Astrocyte (in vitro differentiated cells and primary cell): ENCODE measurements at regions not wholly inside any gene's neighbourhood (a gene's known extent, or its start where the extent isn't known, plus 50 kb on each side); places are given as distances from the start of the nearest gene placed in this dataset.

Source experiments
- DNase-seq: peaks from one replicate; pipeline ENCODE4 v3.0.0-alpha.2; 2010; ENCODE audit warnings: low read depth
- FAIRE-seq: peaks from 2 replicates; lab custom pipeline; 2011; peaks lifted over from hg19 to GRCh38; lab: Jason Lieb, UNC
- H2AFZ ChIP-seq: 2 replicates; pipeline ENCODE4 v1.6.0; 2012; ENCODE audit warnings: low read depth, low read length, inconsistent platforms
- H3K27ac ChIP-seq: 2 replicates; pipeline ENCODE4 v1.5.1; 2011; ENCODE audit warnings: low read depth, low read length, inconsistent platforms
- H3K27me3 ChIP-seq: 2 replicates; pipeline ENCODE4 v1.6.0; 2011; ENCODE audit warnings: low read length, inconsistent platforms; ENCODE audit not compliant: insufficient read depth
- H3K36me3 ChIP-seq: 2 replicates; pipeline ENCODE4 v1.5.1; 2011; ENCODE audit warnings: low read length, inconsistent platforms; ENCODE audit not compliant: insufficient read depth
- H3K4me1 ChIP-seq: 2 replicates; pipeline ENCODE4 v1.5.1; 2011; ENCODE audit warnings: low read length, inconsistent platforms; ENCODE audit not compliant: insufficient read depth
- H3K4me2 ChIP-seq: 2 replicates; pipeline ENCODE4 v1.6.0; 2012; ENCODE audit warnings: low read length, inconsistent platforms
- H3K4me3 ChIP-seq: 2 replicates; pipeline ENCODE4 v1.5.1; 2011; ENCODE audit warnings: low read depth, mild to moderate bottlenecking, low read length, inconsistent platforms; ENCODE audit not compliant: insufficient read depth
- H3K79me2 ChIP-seq: 2 replicates; pipeline ENCODE4 v1.6.0; 2012; ENCODE audit warnings: mild to moderate bottlenecking, low read length, inconsistent platforms; ENCODE audit not compliant: insufficient read depth
- H3K9ac ChIP-seq: 2 replicates; pipeline ENCODE4 v1.6.0; 2012; ENCODE audit warnings: mild to moderate bottlenecking, low read length, inconsistent platforms
- H3K9me3 ChIP-seq: 2 replicates; pipeline ENCODE4 v1.5.1; 2012; ENCODE audit warnings: low read depth, mild to moderate bottlenecking, low read length, inconsistent platforms; ENCODE audit not compliant: insufficient read depth
- H4K20me1 ChIP-seq: 2 replicates; pipeline ENCODE4 v1.6.0; 2012; ENCODE audit warnings: low read length, inconsistent platforms; ENCODE audit not compliant: insufficient read depth
- H3K27ac Mint-ChIP-seq: one replicate; pipeline ENCODE4 v1.8.0; 2021; ENCODE audit warnings: mild to moderate bottlenecking, mixed read lengths; ENCODE audit not compliant: unreplicated experiment
- H3K27me3 Mint-ChIP-seq: one replicate; pipeline ENCODE4 v1.8.0; 2021; ENCODE audit warnings: low read depth, mixed read lengths; ENCODE audit not compliant: unreplicated experiment
- H3K36me3 Mint-ChIP-seq: one replicate; pipeline ENCODE4 v1.8.0; 2021; ENCODE audit warnings: low read depth, mixed read lengths; ENCODE audit not compliant: unreplicated experiment
- H3K4me1 Mint-ChIP-seq: one replicate; pipeline ENCODE4 v1.8.0; 2021; ENCODE audit warnings: low read depth, mixed read lengths; ENCODE audit not compliant: unreplicated experiment
- H3K4me3 Mint-ChIP-seq: one replicate; pipeline ENCODE4 v1.8.0; 2021; ENCODE audit warnings: mild to moderate bottlenecking, moderate library complexity, mixed read lengths; ENCODE audit not compliant: unreplicated experiment
- H3K9me3 Mint-ChIP-seq: one replicate; pipeline ENCODE4 v1.8.0; 2021; ENCODE audit warnings: mild to moderate bottlenecking, mixed read lengths; ENCODE audit not compliant: unreplicated experiment
- EZH2 ChIP-seq: IDR thresholded peaks from 2 replicates; pipeline ENCODE4 v1.6.1; 2012; ENCODE audit warnings: mild to moderate bottlenecking, low read length, inconsistent platforms; ENCODE audit not compliant: insufficient read depth
- TF ChIP-seq, protein P1 (sequence below): IDR thresholded peaks from 2 replicates; pipeline ENCODE4 v1.5.1; 2011; ENCODE audit warnings: low read depth, mild to moderate bottlenecking, inconsistent platforms, low read length, moderate library complexity; ENCODE audit not compliant: insufficient read depth

DNA sequence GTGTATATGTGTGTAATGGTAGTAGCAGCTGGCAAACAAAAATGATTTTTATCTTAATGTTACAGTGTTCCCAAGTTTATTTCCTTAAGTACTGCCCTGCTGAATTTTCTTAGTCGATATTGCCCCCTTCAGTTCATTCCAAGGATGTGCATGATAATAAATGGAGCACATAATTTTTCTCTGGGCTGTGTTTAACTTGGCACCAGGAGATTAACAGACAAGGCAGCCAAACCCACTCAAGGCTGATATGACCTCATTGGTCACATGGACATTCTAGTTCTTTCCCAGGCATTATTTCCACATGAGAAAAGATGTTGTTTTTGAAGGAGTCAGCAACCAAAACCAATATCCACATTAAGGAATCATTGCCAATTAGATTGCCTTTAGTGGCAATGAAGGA is 61.8 kb downstream of the COX7C start:
- DNase-seq (peak; percentile 93), FAIRE-seq (peak; percentile 70)
- no peak overlapping the region for H3K4me2 ChIP-seq
- Mint-ChIP-seq H3K36me3 (no peaks in the 10 kb centered on the region), H3K27me3 (no peaks in the 10 kb centered on the region), H3K27ac (peak overlapping the region; percentile 76), H3K9me3 (no peaks in the 10 kb centered on the region), H3K4me3 (no peak overlapping the region), H3K4me1 (peaks cover 7% of the 10 kb centered on the region)
- peaks cover 7% of the 10 kb centered on the region for H3K4me1 ChIP-seq
- no peaks in the 10 kb centered on the region for H3K27me3 ChIP-seq
- peak overlapping the region; percentile 65 for H3K27ac ChIP-seq
- H3K9ac ChIP-seq = peak overlapping the region; percentile 25
- H3K36me3 ChIP-seq = no peaks in the 10 kb centered on the region
- no peaks in the 10 kb centered on the region for H3K9me3 ChIP-seq
- H3K4me3 ChIP-seq = no peak overlapping the region
- TF ChIP-seq, protein P1, sequence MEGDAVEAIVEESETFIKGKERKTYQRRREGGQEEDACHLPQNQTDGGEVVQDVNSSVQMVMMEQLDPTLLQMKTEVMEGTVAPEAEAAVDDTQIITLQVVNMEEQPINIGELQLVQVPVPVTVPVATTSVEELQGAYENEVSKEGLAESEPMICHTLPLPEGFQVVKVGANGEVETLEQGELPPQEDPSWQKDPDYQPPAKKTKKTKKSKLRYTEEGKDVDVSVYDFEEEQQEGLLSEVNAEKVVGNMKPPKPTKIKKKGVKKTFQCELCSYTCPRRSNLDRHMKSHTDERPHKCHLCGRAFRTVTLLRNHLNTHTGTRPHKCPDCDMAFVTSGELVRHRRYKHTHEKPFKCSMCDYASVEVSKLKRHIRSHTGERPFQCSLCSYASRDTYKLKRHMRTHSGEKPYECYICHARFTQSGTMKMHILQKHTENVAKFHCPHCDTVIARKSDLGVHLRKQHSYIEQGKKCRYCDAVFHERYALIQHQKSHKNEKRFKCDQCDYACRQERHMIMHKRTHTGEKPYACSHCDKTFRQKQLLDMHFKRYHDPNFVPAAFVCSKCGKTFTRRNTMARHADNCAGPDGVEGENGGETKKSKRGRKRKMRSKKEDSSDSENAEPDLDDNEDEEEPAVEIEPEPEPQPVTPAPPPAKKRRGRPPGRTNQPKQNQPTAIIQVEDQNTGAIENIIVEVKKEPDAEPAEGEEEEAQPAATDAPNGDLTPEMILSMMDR = peak; percentile 67
- TF ChIP-seq EZH2 = no peak
- H2AFZ ChIP-seq = no peak overlapping the region
- no peaks in the 10 kb centered on the region for H4K20me1 ChIP-seq
- no peaks in the 10 kb centered on the region for H3K79me2 ChIP-seq

DNA sequence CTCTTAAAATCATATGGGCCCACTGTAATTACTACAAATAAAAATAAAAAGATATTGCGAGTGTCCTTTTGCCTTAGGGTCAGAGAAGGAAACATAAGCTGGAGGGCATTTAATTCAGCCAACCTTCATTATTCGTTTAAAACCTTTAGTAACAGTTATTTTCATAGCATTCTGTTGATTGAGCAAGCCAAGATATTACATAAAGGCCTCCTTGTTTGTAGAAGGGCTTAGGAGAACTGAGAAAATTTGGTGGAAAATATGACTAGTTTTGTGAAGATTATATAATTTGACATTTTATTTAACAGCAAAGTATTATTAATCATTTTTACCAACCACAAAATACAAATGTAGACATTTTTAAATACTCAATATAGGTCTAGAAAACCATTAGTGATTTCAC is 62.2 kb downstream of the COX7C start:
- DNase-seq (no peak), FAIRE-seq (no peak)
- peaks cover 9% of the 10 kb centered on the region for H3K4me1 Mint-ChIP-seq
- no peaks in the 10 kb centered on the region for H3K36me3 Mint-ChIP-seq
- H3K4me3 ChIP-seq = no peak overlapping the region
- no peaks in the 10 kb centered on the region for H3K36me3 ChIP-seq
- no peak overlapping the region for H2AFZ ChIP-seq
- H3K4me2 ChIP-seq = no peak overlapping the region
- H3K9ac ChIP-seq = peak overlapping the region; percentile 25
- no peaks in the 10 kb centered on the region for H3K9me3 Mint-ChIP-seq
- peak overlapping the region; percentile 65 for H3K27ac ChIP-seq
- no peaks in the 10 kb centered on the region for H4K20me1 ChIP-seq
- H3K27me3 Mint-ChIP-seq = no peaks in the 10 kb centered on the region
- peaks cover 7% of the 10 kb centered on the region for H3K4me1 ChIP-seq
- H3K9me3 ChIP-seq = no peaks in the 10 kb centered on the region
- no peak overlapping the region for H3K4me3 Mint-ChIP-seq
- no peaks in the 10 kb centered on the region for H3K27me3 ChIP-seq
- H3K27ac Mint-ChIP-seq = peak overlapping the region; percentile 76
- H3K79me2 ChIP-seq = no peaks in the 10 kb centered on the region
- TF ChIP-seq EZH2 = no peak
- TF ChIP-seq, protein P1 = no peak

DNA sequence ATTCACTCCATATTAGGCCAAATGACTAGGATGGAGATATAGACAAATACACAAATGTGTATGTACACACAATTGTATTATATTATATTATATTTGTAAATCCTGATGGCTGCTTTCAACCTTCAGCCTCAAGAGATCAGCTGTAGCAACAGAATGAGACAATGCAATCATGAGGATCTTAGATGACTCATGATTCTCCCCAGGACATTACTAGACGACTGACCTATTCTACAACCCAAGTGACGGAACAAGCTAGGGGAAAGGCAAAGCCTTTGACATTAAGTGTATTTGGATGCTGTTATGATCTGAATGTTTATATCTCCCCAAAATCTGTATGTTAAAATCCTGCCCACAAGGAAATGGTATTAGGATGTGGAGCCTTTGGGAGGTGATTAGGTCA is 66.5 kb downstream of the COX7C start:
- H3K27me3 ChIP-seq = no peaks in the 10 kb centered on the region
- H3K36me3 Mint-ChIP-seq = no peaks in the 10 kb centered on the region
- no peak overlapping the region for H3K4me2 ChIP-seq
- FAIRE-seq (no peak), DNase-seq (peak; percentile 23)
- no peaks in the 10 kb centered on the region for H3K36me3 ChIP-seq
- H3K9me3 Mint-ChIP-seq = no peaks in the 10 kb centered on the region
- no peak overlapping the region for H2AFZ ChIP-seq
- H3K4me3 ChIP-seq = no peak overlapping the region
- no peak overlapping the region for H3K4me3 Mint-ChIP-seq
- H3K9ac ChIP-seq = no peak overlapping the region
- H4K20me1 ChIP-seq = no peaks in the 10 kb centered on the region
- H3K4me1 ChIP-seq = peaks cover 7% of the 10 kb centered on the region
- H3K4me1 Mint-ChIP-seq = peaks cover 21% of the 10 kb centered on the region
- TF ChIP-seq, protein P1 = no peak
- TF ChIP-seq EZH2 = no peak
- no peak overlapping the region for H3K27ac ChIP-seq
- H3K79me2 ChIP-seq = no peaks in the 10 kb centered on the region
- H3K27me3 Mint-ChIP-seq = no peaks in the 10 kb centered on the region
- no peaks in the 10 kb centered on the region for H3K9me3 ChIP-seq
- peak overlapping the region; percentile 84 for H3K27ac Mint-ChIP-seq
